GM10266 (cell line): ENCODE measurements at regions not wholly inside any gene's neighbourhood (a gene's known extent, or its start where the extent isn't known, plus 50 kb on each side); places are given as distances from the start of the nearest gene placed in this dataset.

Experiments used
- DNase-seq: peaks from one replicate; pipeline ENCODE4 v3.0.0; 2012; ENCODE audit errors: extremely low spot score
- TF ChIP-seq, protein P1 (sequence below): IDR thresholded peaks from 2 replicates; pipeline ENCODE4 v1.5.1; 2012; ENCODE audit warnings: mild to moderate bottlenecking, low read depth; ENCODE audit not compliant: control insufficient read depth, insufficient read depth; ENCODE audit errors: missing control alignments

DNA sequence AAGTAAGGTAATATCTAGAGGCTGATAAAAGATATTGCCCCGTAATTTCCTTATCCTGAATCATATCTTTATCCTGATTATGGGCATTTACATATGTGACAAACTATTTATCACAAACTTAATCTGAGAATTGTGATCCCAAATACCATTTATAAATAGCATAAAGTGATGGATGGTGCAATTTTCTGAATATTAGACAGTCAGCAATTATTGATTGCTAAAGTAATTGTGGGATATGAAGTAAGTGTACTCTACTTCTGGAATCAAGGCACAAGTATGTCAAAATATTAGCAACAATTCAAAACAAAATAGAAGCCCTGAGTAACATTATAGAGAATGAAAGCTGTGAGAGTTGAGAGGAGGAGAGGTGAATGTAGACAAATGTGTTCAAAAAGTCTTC lies 361.9 kb upstream of the CDH6 start:
- TF ChIP-seq, protein P1, sequence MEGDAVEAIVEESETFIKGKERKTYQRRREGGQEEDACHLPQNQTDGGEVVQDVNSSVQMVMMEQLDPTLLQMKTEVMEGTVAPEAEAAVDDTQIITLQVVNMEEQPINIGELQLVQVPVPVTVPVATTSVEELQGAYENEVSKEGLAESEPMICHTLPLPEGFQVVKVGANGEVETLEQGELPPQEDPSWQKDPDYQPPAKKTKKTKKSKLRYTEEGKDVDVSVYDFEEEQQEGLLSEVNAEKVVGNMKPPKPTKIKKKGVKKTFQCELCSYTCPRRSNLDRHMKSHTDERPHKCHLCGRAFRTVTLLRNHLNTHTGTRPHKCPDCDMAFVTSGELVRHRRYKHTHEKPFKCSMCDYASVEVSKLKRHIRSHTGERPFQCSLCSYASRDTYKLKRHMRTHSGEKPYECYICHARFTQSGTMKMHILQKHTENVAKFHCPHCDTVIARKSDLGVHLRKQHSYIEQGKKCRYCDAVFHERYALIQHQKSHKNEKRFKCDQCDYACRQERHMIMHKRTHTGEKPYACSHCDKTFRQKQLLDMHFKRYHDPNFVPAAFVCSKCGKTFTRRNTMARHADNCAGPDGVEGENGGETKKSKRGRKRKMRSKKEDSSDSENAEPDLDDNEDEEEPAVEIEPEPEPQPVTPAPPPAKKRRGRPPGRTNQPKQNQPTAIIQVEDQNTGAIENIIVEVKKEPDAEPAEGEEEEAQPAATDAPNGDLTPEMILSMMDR: no peak
- no peak for DNase-seq

DNA sequence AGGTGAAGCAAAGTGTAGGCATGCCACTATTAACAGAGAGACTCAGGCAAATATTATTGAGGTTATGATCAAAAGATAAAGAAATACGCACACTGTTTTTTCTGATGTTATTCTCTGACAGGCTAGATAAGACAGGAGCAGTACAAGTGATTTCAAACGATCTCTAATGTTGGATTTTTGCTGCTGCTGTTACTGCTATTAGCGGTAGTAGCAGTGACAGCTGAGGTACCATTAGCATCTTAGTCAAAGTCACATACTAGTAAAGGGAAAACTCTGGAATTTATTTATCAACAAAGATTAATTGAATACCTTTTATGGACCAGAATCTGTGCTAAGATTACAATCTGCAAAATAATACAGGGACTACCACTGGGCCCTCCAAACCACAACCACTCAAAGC lies 362.4 kb upstream of the CDH6 start:
- TF ChIP-seq, protein P1: no peak
- DNase-seq: no peak

DNA sequence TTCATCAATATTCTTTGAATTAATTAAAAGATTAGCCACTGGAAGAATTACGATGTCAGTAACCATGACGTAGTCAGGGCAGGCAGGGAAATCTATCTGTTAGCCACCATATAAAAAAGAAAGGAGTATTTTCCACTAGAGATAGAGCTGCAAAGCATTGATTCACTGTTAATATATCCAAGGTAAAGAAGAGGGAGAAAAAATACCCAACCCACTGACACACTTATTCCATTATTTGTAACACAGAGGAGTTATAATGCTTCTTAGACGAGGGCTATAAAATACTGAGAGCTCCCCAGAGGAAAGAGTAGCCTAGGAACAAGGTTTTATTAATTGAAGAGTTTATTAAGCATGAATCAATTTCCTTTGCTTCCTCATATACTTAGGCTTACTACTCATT lies 382.2 kb upstream of the CDH6 start:
- no peak for DNase-seq
- TF ChIP-seq, protein P1: no peak

DNA sequence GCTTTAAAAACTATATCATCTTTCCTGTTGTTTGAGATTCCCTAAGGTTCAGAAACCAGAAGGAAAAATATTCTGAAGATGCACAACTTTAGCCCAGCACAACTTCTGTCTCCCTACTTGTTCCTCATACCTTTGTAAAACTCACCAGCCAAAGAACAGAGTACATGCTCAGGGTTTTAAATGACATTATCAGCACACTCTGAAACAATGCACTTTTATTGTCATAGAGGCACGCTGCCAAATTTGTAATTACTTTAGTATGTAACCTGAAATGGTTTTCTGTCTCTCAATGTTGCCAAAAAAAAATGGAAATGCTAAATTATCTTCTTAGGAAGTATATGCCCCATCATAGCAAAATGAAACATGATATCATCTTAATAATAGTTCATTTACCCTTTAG lies 383.6 kb upstream of the CDH6 start:
- TF ChIP-seq, protein P1: no peak
- DNase-seq: no peak

GRCh38 chr5:30808996-30809395 lies 384.5 kb upstream of the CDH6 start:
- no peak for DNase-seq
- TF ChIP-seq, protein P1: no peak

DNA sequence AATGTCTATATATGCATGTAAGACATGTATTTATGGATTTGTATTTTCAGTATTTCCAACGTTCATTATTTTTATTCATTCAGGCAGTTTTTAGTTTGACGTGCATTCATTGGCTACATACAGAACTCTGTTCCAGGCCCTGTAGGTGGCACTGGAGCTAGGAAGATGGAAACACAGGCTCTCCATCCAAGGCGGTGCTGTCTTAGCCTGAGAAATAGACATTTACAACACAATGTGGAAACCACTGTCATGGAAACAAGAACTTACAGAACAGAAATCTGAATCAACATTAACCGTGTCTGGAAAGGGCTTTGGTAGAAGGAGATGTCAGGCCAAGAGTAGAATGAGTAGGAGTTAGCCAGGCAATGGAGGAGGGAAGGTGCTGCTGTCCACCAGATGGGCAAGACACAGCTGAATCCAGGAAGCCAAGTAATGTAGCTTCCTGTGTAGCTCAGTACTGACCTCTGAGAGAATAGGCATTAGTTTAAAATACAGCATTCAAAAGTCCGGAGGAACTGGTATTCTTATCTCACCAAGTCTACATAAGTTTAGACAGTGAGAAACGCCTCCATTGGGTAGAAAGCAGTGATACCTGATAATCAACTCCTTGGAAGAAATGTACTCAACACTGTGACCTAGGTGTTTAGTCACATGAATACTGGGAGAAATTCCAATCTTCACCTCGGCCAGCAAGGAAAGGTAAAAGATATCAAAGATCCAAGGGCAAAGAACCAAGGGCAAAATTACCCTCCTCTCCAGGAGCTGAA lies 388.6 kb upstream of the CDH6 start:
- no peak for DNase-seq
- TF ChIP-seq, protein P1: no peak

GRCh38 chr5:30802961-30803705 lies 390.4 kb upstream of the CDH6 start:
- DNase-seq: no peak
- TF ChIP-seq, protein P1: no peak
